Superior temporal gyrus (tissue), 1 donor: ENCODE measurements at regions not wholly inside any gene's neighbourhood (a gene's known extent, or its start where the extent isn't known, plus 50 kb on each side); places are given as distances from the start of the nearest gene placed in this dataset.
"Not testable (repeated sequence)": the region's sequence is repeated elsewhere in the genome, so short reads cannot be mapped to it uniquely, and the experiment has no call there.

Experiments
- DNase-seq: peaks from one replicate; pipeline ENCODE4 v3.0.0-alpha.2; 2016; ENCODE audit errors: extremely low spot score

DNA sequence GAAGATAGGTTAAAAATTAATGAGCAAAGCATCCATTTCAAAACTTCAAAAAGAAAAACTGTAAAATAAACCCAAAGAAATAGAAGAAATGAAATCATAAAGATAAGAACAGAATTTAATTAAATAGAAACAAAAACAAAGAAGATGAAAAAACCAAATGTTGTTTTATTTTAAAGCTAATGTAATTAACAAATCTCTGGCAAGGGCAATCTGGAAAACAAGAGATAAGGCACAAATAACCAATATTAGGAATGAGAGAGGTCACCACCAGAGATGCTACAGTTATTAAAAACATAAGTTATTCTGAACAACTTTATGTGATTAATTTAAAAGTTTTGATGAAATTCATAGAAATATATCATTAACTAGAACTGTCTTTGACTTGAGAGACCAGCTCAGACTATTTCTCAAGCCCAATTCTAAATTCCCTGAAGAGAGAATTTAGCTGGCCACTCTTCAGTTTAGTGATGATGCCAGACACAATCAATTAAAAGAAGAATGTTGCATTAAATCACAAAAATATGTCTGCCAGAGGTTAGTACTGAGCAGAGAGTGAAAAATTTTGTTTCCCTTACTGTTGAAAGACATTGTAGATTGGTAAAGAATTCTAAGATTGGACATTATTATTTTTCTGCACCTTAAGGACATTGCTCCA is 227.4 kb upstream of the VLDLR start:
- not testable (repeated sequence) for DNase-seq

- no peak for DNase-seq
Measured at GRCh38 chr9:2395814-2396612, 225.6 kb upstream of the VLDLR start.

DNA sequence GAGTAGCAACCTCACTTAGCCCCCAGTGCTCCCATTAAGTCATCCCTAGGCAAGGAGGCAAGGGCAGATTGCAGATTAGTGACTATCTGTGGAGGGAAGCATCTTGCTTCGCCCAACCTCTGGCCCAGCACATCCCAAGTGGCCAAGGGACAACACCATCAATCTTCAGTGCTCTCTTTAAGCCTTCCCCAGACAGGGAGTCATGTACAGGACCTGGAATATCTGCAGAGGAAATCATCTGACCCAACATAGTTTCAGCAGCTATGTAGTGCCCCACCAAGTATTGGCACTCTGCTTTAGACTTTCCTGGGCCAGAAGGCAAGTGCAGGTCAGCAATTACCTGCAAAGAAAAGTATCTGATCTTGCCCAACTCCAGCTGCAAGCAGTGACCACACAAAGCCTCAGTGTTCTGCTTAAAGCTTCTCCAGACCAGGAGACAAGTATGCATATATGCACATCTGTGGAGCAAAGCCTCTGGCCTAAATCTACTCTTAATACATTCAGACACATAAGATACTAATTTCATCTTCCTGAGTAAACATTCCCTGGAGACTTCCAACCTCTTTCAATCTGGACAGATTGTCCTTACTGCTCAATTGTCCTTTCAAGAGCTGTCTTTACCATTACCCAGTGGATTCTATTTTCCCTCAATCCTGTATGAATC is 224.8 kb upstream of the VLDLR start:
- no peak for DNase-seq

GRCh38 chr9:2397875-2398274 is 223.7 kb upstream of the VLDLR start:
- DNase-seq, result not testable (repeated sequence)

- DNase-seq, result not testable (repeated sequence)
Measured at GRCh38 chr9:2401746-2402145, 219.8 kb upstream of the VLDLR start.

DNA sequence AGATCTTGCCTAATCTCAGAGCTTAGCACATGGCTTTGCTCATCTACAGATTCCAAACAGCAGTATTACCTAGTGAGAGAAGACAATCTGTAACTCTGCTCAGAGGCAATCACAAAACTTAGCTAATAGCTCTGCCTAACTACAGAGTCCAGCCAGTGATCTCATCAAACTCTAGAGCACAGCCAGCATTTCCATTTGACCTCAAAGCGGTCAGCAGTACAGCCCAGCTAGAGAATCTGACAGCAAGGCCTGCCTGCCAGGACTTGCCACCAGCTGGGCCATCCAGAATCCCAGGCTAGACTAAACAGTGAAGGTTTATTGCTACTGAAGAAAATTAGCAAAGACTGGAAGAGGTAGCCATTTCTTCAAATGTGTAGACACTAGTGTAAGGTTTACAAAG is 217.9 kb upstream of the VLDLR start:
- DNase-seq, result no peak

- DNase-seq, result no peak
Measured at GRCh38 chr9:2406252-2406651, 215.3 kb upstream of the VLDLR start.

- DNase-seq, result no peak
Measured at GRCh38 chr9:2407450-2407849, 214.1 kb upstream of the VLDLR start.

GRCh38 chr9:2411459-2412215 is 209.9 kb upstream of the VLDLR start:
- peak; percentile 50 for DNase-seq

DNA sequence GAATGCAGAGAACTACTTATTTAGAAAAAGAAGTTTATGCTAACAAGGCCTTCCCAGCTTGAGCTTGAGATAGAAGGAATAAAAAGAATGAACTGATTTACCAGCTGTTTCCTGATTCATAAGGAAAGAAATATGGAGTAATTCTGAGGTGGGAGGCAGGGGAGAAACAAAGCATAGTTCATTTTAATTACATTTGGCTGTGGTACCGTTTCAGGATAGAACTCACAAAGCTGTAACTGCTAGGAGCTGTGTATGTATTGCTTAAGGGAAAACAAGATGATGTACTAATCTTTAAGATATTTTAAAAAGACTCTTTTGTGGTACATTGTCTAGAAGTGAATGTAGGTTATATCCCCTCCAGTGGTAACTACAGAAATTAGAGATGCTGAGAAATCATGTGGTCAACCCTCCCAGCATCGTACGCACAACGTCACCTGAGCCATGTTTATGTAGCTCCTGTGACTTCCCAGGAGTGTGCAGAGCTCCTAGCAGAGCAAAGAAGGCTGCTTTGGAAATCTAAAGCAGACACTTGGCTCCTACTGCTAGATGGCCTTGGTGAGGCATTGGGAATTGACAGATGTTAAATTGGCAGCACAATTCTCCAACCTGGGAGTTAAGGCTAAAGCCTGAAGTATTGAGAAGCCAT is 208.3 kb upstream of the VLDLR start:
- no peak for DNase-seq

DNA sequence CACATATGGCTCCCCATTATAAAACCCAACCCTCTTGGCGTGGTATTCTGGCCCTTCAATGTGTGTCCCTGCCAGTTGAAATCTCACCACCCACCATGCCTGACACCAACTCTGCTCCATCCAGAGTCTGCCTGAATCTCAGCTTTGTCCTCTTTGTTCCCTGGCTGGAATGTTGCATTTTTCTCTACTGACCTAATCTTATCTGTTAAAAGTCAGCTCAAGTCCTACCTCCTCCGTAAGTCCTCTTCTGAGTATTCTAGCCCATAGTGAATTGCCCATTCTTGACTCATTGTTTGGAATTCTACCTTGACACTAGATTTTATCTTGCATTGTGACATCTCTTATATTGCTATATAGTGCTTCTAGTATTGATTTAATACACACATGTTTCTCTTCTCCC is 207.1 kb upstream of the VLDLR start:
- no peak for DNase-seq

DNA sequence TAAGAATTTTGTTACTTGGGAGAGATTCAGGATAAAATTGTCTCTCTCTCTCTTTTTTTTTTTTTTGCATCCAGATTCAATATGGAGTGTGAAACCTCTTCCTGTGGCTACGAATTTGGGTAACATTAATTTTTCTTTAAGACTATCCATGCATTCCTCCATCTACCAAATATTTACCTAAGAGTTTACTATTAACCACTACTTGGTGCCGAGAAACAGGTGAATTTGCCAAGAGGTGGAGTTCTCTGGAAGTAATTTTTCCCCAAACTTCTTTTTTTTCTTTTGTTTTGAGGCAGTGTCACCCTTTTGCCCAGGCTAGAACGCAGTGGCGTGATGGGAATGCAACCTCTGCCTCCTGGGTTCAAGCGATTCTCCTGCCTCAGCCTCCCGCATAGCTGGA is 206.3 kb upstream of the VLDLR start:
- DNase-seq, result no peak

- no peak for DNase-seq
Measured at GRCh38 chr9:2417730-2418129, 203.9 kb upstream of the VLDLR start.

- DNase-seq, result peak; percentile 44
Measured at GRCh38 chr9:2418619-2419018, 203.0 kb upstream of the VLDLR start.

DNA sequence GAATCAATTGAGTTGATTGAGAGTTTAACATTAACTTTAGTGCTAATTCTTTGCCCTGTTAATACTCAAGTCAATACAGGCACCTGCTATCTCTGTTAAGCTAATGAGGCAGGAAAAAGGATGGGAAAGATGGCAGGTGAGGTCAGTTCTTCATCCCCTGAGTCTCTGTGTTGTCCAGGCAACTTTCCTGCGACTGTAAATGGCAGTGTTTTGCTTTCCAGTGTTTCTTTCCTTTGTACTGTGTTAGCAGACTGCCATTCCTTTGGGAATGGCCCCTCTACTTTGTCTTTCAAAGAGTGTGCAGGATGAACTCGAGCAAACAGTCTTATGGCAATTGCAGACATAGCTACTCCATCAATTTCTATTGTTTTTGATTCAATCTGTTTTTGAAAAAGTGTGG is 202.2 kb upstream of the VLDLR start:
- no peak for DNase-seq

- no peak for DNase-seq
Measured at GRCh38 chr9:2420543-2420942, 201.0 kb upstream of the VLDLR start.

GRCh38 chr9:2424619-2425033 is 197.0 kb upstream of the VLDLR start:
- DNase-seq, result no peak

DNA sequence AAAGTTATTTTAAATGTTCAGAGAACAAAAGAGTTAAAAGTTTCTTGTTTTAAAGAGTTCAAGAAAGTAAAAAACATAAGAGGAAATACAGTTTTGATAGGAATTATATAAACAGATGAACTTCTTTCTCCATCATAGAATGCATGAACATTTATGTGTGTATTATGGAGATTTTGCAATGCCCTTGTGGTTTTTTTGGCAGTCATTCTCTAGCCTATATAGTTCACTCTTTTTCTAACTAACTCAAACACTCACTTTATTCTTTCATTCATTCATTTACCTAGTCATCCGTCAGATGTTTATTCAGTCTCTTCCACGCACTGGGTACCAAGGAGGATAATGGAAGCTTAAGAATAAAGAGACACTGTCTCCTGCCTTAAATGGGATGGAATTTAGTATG is 195.9 kb upstream of the VLDLR start:
- DNase-seq, result no peak

GRCh38 chr9:2427120-2427891 is 194.3 kb upstream of the VLDLR start:
- no peak for DNase-seq

GRCh38 chr9:2439957-2440356 is 181.6 kb upstream of the VLDLR start:
- no peak for DNase-seq

DNA sequence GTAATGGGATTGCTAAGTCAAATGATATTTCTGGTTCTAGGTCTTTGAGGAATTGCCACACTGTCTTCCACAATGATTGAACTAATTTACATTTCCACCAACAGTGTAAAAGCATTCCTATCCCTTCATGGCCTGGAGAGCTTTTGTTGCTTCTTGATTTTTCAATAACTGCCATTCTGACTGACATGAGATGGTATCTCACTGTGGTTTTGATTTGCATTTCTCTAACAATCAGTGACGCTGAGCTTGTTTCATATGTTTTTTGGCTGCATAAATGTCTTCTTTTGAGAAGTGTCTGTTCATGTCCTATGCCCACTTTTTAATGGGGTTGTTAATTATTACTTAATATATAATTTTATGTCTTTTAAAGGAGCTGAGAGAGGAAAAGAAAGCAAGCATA is 177.7 kb upstream of the VLDLR start:
- not testable (repeated sequence) for DNase-seq
